ENCODE measurements at regions not wholly inside any gene's neighbourhood (a gene's known extent, or its start where the extent isn't known, plus 50 kb on each side); places are given as distances from the start of the nearest gene placed in this dataset.
"Not testable (repeated sequence)": the region's sequence is repeated elsewhere in the genome, so short reads cannot be mapped to it uniquely, and the experiment has no call there.

DNA sequence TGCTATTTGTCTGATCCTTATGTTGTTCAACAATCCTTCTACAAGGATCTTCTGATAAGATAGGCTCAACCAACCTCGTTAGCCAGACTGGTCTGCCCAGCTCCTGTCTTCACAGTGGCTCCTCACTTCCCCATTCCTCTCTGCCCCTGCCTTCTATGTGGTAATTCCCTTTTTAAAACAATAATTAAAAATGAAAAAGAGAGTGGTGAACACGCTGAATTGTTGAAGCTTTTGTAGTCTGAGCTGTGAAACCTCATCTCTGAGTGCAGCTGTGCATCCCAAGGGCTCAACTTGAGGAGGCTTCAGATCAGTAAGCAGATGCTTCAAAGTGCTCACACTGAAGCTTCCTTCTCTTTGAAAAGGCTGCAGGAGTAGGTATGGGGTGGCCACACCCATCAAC, 70.7 kb upstream of the JUN start:
- 36% methylated on average over 2 of the region's 2 CpGs for WGBS (ENCODE audit: low lambda C conversion rate, missing lambda C conversion rate)
- Histone ChIP-seq H3K4me1 (ENCODE audit: insufficient read depth) (peaks cover 9% of the 10 kb centered on the region), H4K20me1 (ENCODE audit: insufficient read depth, poor library complexity, severe bottlenecking) (no peaks in the 10 kb centered on the region), H3K4me2 (peak overlapping the region; percentile 1), H3K27me3 (no peaks in the 10 kb centered on the region), H3K9me3 (ENCODE audit: low read depth) (no peaks in the 10 kb centered on the region), H3K79me2 (no peaks in the 10 kb centered on the region), H2AFZ (no peak overlapping the region), H3K27ac (no peak overlapping the region), H3K36me3 (replicated peaks; ENCODE audit: insufficient read depth, low read depth) (no peaks in the 10 kb centered on the region), H3K4me3 (no peak overlapping the region), H3K9me2 (replicated peaks; ENCODE audit: insufficient read depth) (no peaks in the 10 kb centered on the region)
- DNase-seq (ENCODE audit: low spot score) = no peak
- TF ChIP-seq, protein P1, sequence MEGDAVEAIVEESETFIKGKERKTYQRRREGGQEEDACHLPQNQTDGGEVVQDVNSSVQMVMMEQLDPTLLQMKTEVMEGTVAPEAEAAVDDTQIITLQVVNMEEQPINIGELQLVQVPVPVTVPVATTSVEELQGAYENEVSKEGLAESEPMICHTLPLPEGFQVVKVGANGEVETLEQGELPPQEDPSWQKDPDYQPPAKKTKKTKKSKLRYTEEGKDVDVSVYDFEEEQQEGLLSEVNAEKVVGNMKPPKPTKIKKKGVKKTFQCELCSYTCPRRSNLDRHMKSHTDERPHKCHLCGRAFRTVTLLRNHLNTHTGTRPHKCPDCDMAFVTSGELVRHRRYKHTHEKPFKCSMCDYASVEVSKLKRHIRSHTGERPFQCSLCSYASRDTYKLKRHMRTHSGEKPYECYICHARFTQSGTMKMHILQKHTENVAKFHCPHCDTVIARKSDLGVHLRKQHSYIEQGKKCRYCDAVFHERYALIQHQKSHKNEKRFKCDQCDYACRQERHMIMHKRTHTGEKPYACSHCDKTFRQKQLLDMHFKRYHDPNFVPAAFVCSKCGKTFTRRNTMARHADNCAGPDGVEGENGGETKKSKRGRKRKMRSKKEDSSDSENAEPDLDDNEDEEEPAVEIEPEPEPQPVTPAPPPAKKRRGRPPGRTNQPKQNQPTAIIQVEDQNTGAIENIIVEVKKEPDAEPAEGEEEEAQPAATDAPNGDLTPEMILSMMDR (IDR thresholded peaks at IDR 0.05; ENCODE audit: poor library complexity) = no peak
- TF ChIP-seq EZH2phosphoT487 (IDR thresholded peaks at IDR 0.05; ENCODE audit: low read depth, severe bottlenecking, unreplicated experiment) (no peak), EZH2 (IDR thresholded peaks at IDR 0.05; ENCODE audit: borderline replicate concordance) (no peak)

DNA sequence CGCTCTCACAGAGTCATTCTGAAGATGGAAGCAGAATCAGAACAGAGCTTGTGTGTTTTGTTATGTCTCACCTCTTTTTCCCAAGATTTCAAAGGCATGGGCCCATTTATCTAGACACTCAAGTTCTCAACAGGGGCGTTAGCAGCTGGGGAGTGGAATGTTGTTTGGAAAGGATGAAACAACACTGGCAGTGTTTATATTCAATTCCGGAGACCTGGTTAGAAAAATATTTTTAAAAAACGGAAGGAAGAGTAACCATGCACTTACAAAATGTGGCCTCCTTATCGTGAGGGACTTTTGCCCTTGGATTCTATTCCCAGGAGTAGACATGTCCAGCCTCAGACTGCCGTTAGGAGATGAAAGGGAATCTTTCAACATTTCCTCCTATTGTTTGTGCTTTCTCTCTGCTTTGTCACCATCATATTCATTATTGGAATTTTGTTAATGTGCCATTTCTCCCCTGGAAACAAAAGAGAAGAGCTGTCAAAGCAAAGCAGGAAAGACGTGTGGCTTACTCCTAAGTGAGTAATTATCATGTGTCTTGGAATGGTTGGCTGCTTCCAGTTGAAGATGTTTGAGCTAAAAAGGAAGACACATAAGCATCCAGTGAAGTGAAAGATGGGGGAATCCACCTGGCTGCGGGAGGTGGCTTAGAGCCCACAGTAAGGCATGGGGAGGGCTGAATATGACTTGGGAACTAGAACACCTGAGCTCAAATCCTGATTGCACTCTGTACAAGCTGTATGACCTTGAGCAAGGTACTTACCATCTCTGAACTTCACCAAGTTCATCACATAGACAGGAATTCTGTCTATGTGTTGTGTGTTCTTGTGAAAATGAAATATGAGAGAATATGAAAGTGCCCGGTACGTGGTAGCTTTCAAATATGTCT, 71.7 kb upstream of the JUN start:
- 71% methylated on average over 10 of the region's 10 CpGs for WGBS (ENCODE audit: low lambda C conversion rate, missing lambda C conversion rate)
- peaks cover 9% of the 10 kb centered on the region for H3K4me1 ChIP-seq (ENCODE audit: insufficient read depth)
- TF ChIP-seq EZH2 (IDR thresholded peaks at IDR 0.05; ENCODE audit: borderline replicate concordance) (no peak), EZH2phosphoT487 (IDR thresholded peaks at IDR 0.05; ENCODE audit: low read depth, severe bottlenecking, unreplicated experiment) (no peak)
- TF ChIP-seq, protein P1 (IDR thresholded peaks at IDR 0.05; ENCODE audit: poor library complexity) = no peak
- H3K9me2 ChIP-seq (replicated peaks; ENCODE audit: insufficient read depth) = no peaks in the 10 kb centered on the region
- no peaks in the 10 kb centered on the region for H4K20me1 ChIP-seq (ENCODE audit: insufficient read depth, poor library complexity, severe bottlenecking)
- H3K36me3 ChIP-seq (replicated peaks; ENCODE audit: insufficient read depth, low read depth) = no peaks in the 10 kb centered on the region
- H3K27ac ChIP-seq = no peak overlapping the region
- no peak overlapping the region for H3K4me2 ChIP-seq
- no peaks in the 10 kb centered on the region for H3K9me3 ChIP-seq (ENCODE audit: low read depth)
- H3K4me3 ChIP-seq = no peak overlapping the region
- no peaks in the 10 kb centered on the region for H3K27me3 ChIP-seq
- no peak for DNase-seq (ENCODE audit: low spot score)
- no peaks in the 10 kb centered on the region for H3K79me2 ChIP-seq
- no peak overlapping the region for H2AFZ ChIP-seq

DNA sequence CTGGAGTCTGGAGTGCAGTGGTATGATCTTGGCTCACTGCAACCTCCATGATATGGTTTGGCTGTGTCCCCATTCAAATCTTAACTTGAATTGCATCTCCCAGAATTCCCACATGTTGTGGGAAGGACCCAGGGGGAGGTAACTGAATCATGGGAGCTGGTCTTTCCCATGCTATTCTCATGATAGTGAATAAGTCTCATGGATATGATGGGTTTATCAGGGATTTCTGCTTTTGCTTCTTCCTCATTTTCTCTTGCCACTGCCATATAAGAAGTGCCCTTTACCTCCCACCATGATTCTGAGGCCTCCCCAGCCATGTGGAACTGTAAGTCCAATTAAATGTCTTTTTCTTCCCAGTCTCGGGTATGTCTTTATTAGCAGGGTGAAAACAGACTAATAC, 72.4 kb upstream of the JUN start:
- not testable (repeated sequence) for DNase-seq (ENCODE audit: low spot score)

More for the DNA sequence above, 72.4 kb upstream of the JUN start:
- not testable (repeated sequence) for H3K4me2 ChIP-seq; H3K27me3 ChIP-seq; H3K9me3 ChIP-seq (ENCODE audit: low read depth); H3K4me3 ChIP-seq; H2AFZ ChIP-seq; H4K20me1 ChIP-seq (ENCODE audit: insufficient read depth, poor library complexity, severe bottlenecking); H3K36me3 ChIP-seq (replicated peaks; ENCODE audit: insufficient read depth, low read depth); H3K4me1 ChIP-seq (ENCODE audit: insufficient read depth); H3K79me2 ChIP-seq; H3K27ac ChIP-seq; H3K9me2 ChIP-seq (replicated peaks; ENCODE audit: insufficient read depth)
- WGBS (ENCODE audit: low lambda C conversion rate, missing lambda C conversion rate) = 100% methylated on average over 1 of the region's 1 CpG

Data from hepatocyte (in vitro differentiated cells).